C4-2B (cell line): ENCODE measurements at regions not wholly inside any gene's neighbourhood (a gene's known extent, or its start where the extent isn't known, plus 50 kb on each side); places are given as distances from the start of the nearest gene placed in this dataset.

Experiments used
- CTCF ChIP-seq: fragments of 450-650 bp; conservative IDR thresholded peaks from 2 replicates; pipeline ENCODE4 v1.5.1; 2017; ENCODE audit warnings: mild to moderate bottlenecking
- ZFX ChIP-seq: fragments of 450-650 bp; IDR thresholded peaks from 2 replicates; pipeline ENCODE4 v1.6.1; 2017

- TF ChIP-seq CTCF (no peak), ZFX (no peak)
These were observed 765.5 kb upstream of the PRMT6 start for GRCh38 chr1:106290805-106291501.
